ENCODE measurements at regions not wholly inside any gene's neighbourhood (a gene's known extent, or its start where the extent isn't known, plus 50 kb on each side); places are given as distances from the start of the nearest gene placed in this dataset.
A peak's percentile ranks its signal among the peaks of the same experiment; 100 is the strongest.

- no peaks in the 10 kb centered on the region for H3K9me3 ChIP-seq (ENCODE audit: low read depth)
- no peak overlapping the region for H3K4me3 ChIP-seq
- H3K4me1 ChIP-seq (ENCODE audit: low read depth), result peaks cover 14% of the 10 kb centered on the region
- H3K36me3 ChIP-seq, result no peaks in the 10 kb centered on the region
- no peak for DNase-seq (ENCODE audit: low read depth in 1 of 2, low spot score in 1 of 2)
- no peak overlapping the region for H3K27ac ChIP-seq
- TF ChIP-seq CTCF (IDR thresholded peaks at IDR 0.05; ENCODE audit: low read depth, low read length), result no peak
- no peaks in the 10 kb centered on the region for H3K27me3 ChIP-seq
These were observed 239.2 kb upstream of the ZMIZ1 start for GRCh38 chr10:78829565-78829964.

GRCh38 chr10:78830062-78830975 lies 238.4 kb upstream of the ZMIZ1 start:
- no peak overlapping the region for H3K27ac ChIP-seq
- no peak overlapping the region for H3K4me3 ChIP-seq
- H3K27me3 ChIP-seq, result no peaks in the 10 kb centered on the region
- no peak for TF ChIP-seq CTCF (IDR thresholded peaks at IDR 0.05; ENCODE audit: low read depth, low read length)
- H3K9me3 ChIP-seq (ENCODE audit: low read depth), result no peaks in the 10 kb centered on the region
- H3K4me1 ChIP-seq (ENCODE audit: low read depth), result peaks cover 14% of the 10 kb centered on the region
- peak in 1 of 2 donors; percentile 21 for DNase-seq (ENCODE audit: low read depth in 1 of 2, low spot score in 1 of 2)
- H3K36me3 ChIP-seq, result no peaks in the 10 kb centered on the region

GRCh38 chr10:78830976-78831375 lies 237.8 kb upstream of the ZMIZ1 start:
- H3K9me3 ChIP-seq (ENCODE audit: low read depth), result no peaks in the 10 kb centered on the region
- H3K27ac ChIP-seq, result peak overlapping the region; percentile 2
- TF ChIP-seq CTCF (IDR thresholded peaks at IDR 0.05; ENCODE audit: low read depth, low read length), result no peak
- H3K27me3 ChIP-seq, result no peaks in the 10 kb centered on the region
- DNase-seq (ENCODE audit: low read depth in 1 of 2, low spot score in 1 of 2), result no peak
- H3K4me1 ChIP-seq (ENCODE audit: low read depth), result peaks cover 14% of the 10 kb centered on the region
- no peak overlapping the region for H3K4me3 ChIP-seq
- H3K36me3 ChIP-seq, result no peaks in the 10 kb centered on the region

- Histone ChIP-seq H3K36me3 (no peaks in the 10 kb centered on the region), H3K9me3 (ENCODE audit: low read depth) (no peaks in the 10 kb centered on the region), H3K4me3 (no peak overlapping the region), H3K4me1 (ENCODE audit: low read depth) (peaks cover 14% of the 10 kb centered on the region), H3K27ac (peak overlapping the region; percentile 28), H3K27me3 (no peaks in the 10 kb centered on the region)
- TF ChIP-seq CTCF (IDR thresholded peaks at IDR 0.05; ENCODE audit: low read depth, low read length), result no peak
- peak in 1 of 2 donors; percentile 88 for DNase-seq (ENCODE audit: low read depth in 1 of 2, low spot score in 1 of 2)
These were observed 237.3 kb upstream of the ZMIZ1 start for GRCh38 chr10:78831461-78831860.

- peaks cover 14% of the 10 kb centered on the region for H3K4me1 ChIP-seq (ENCODE audit: low read depth)
- no peaks in the 10 kb centered on the region for H3K9me3 ChIP-seq (ENCODE audit: low read depth)
- H3K4me3 ChIP-seq, result no peak overlapping the region
- no peak for TF ChIP-seq CTCF (IDR thresholded peaks at IDR 0.05; ENCODE audit: low read depth, low read length)
- H3K27me3 ChIP-seq, result peaks cover 2% of the 10 kb centered on the region
- DNase-seq (ENCODE audit: low read depth in 1 of 2, low spot score in 1 of 2), result no peak
- H3K36me3 ChIP-seq, result no peaks in the 10 kb centered on the region
- H3K27ac ChIP-seq, result no peak overlapping the region
These were observed 236.5 kb upstream of the ZMIZ1 start for GRCh38 chr10:78832281-78832680.

Data from cardiac muscle cell (in vitro differentiated cells and primary cell).